ENCODE measurements at regions not wholly inside any gene's neighbourhood (a gene's known extent, or its start where the extent isn't known, plus 50 kb on each side); places are given as distances from the start of the nearest gene placed in this dataset.
"Not testable (repeated sequence)": the region's sequence is repeated elsewhere in the genome, so short reads cannot be mapped to it uniquely, and the experiment has no call there.

GRCh38 chr1:213457733-213458132, 406.7 kb downstream of the RPS6KC1 start (continued):
- TF ChIP-seq ZNF281 (CRISPR knock-in tag; IDR thresholded peaks at IDR 0.05) (no peak), FOXP1 (CRISPR knock-in tag; IDR thresholded peaks at IDR 0.05; ENCODE audit: borderline replicate concordance) (no peak)

- H3K27ac Mint-ChIP-seq; H3K4me1 Mint-ChIP-seq; POLR2A ChIA-PET; DNase-seq (ENCODE audit: low spot score); ATAC-seq; CTCF ChIA-PET; H3K4me3 Mint-ChIP-seq; H3K27me3 Mint-ChIP-seq (ENCODE audit: low read depth); H3K36me3 Mint-ChIP-seq: not testable (repeated sequence)
- H3K9me3 Mint-ChIP-seq = peaks cover 21% of the 10 kb centered on the region
Observed at GRCh38 chr1:213462374-213462773, 411.3 kb downstream of the RPS6KC1 start.

- DNase-seq (ENCODE audit: low spot score) (no peak), ATAC-seq (no peak)
- Mint-ChIP-seq H3K36me3 (no peaks in the 10 kb centered on the region), H3K27me3 (ENCODE audit: low read depth) (peaks cover 2% of the 10 kb centered on the region; the same call in 1 of the 2 replicates), H3K27ac (no peak overlapping the region), H3K9me3 (peaks cover 7% of the 10 kb centered on the region; the same call in 1 of the 2 replicates), H3K4me3 (no peak overlapping the region), H3K4me1 (0 out of 2 replicates have a peak, but pooled peaks cover 4% of the 10 kb centered on the region)
- ChIA-PET POLR2A (no interaction called here), CTCF (no interaction called here)
- TF ChIP-seq AR (CRISPR knock-in tag; IDR thresholded peaks at IDR 0.05) (no peak), ZNF532 (CRISPR knock-in tag; IDR thresholded peaks at IDR 0.05; ENCODE audit: borderline replicate concordance) (no peak), E2F4 (CRISPR knock-in tag; IDR thresholded peaks at IDR 0.05; ENCODE audit: borderline replicate concordance, low read depth) (no peak), STAT6 (CRISPR knock-in tag; conservative IDR thresholded peaks at IDR 0.05; ENCODE audit: low read depth) (no peak), ZBTB43 (CRISPR knock-in tag; IDR thresholded peaks at IDR 0.05) (no peak), OVOL2 (CRISPR knock-in tag; IDR thresholded peaks at IDR 0.05; ENCODE audit: borderline replicate concordance) (no peak), SOX15 (CRISPR knock-in tag; IDR thresholded peaks at IDR 0.05) (no peak), TEAD1 (CRISPR knock-in tag; IDR thresholded peaks at IDR 0.05) (no peak), PREB (CRISPR knock-in tag; IDR thresholded peaks at IDR 0.05; ENCODE audit: borderline replicate concordance) (no peak), JUN (CRISPR knock-in tag; IDR thresholded peaks at IDR 0.05) (no peak)
Observed at GRCh38 chr1:213464786-213465460, 413.9 kb downstream of the RPS6KC1 start.
